ENCODE measurements at regions not wholly inside any gene's neighbourhood (a gene's known extent, or its start where the extent isn't known, plus 50 kb on each side); places are given as distances from the start of the nearest gene placed in this dataset.

DNA sequence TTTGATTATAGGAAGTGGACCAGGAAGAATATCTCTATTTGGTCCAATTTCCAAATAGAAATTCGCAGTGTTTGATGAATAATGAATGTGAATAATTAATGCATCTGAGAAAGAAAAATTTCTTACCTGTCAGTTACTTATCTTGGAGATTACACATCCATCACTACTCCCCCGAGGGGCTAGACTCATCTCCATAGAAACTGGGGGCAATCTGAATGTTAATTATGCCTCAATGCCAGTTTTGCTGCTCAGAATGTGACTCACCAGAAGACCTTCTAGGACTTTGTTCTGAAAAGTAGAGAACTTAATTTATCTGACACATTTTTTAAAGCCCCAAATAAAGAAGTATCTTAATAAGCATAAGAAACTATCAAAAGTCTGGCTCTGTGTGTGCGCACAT lies 233.4 kb upstream of the NR4A3 start:
- no peak for DNase-seq (ENCODE audit: low read depth, low spot score)

DNA sequence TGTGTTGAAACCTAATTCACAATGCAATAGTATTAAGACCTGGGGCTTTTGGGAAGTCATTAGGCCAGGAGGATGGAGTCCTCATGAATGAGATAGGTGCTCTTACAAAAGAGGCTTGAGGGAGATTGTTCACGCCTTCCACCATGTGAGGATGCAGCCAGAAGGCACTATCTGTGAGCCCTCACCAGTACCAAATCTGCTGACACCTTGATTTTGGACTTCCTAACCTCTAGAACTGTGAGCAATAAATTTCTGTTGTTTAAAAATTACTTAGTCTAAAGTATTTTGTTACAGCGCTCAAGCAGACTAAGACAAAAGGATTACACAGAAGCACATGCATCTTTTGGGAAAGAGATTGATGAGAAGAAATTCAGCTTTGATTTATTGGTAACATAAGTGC lies 232.9 kb upstream of the NR4A3 start:
- no peak for DNase-seq (ENCODE audit: low read depth, low spot score)

- no peak for DNase-seq (ENCODE audit: low read depth, low spot score)
Observed at GRCh38 chr9:99590410-99590809, 231.3 kb upstream of the NR4A3 start.

DNA sequence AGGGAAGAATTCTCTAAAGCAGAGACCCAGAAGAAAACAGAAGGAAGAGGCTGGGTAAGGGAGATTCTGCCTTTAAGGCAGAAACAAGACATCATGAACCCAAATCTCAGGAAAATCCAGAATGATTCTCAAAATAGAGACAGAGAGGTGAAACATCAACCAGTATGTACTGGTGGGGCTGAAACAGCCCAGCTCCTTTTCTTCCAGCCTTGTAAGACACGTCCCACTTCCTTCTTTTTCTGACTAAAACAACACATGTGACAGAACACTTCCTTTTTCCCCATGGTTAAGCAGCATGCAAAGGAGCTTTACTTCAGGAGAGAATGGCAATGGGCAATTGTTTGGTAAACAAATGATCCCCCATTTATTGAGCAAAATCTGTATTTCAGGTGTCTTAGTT lies 230.8 kb upstream of the NR4A3 start:
- DNase-seq (ENCODE audit: low read depth, low spot score) = no peak

- no peak for DNase-seq (ENCODE audit: low read depth, low spot score)
Observed at GRCh38 chr9:99591770-99592169, 229.9 kb upstream of the NR4A3 start.

DNA sequence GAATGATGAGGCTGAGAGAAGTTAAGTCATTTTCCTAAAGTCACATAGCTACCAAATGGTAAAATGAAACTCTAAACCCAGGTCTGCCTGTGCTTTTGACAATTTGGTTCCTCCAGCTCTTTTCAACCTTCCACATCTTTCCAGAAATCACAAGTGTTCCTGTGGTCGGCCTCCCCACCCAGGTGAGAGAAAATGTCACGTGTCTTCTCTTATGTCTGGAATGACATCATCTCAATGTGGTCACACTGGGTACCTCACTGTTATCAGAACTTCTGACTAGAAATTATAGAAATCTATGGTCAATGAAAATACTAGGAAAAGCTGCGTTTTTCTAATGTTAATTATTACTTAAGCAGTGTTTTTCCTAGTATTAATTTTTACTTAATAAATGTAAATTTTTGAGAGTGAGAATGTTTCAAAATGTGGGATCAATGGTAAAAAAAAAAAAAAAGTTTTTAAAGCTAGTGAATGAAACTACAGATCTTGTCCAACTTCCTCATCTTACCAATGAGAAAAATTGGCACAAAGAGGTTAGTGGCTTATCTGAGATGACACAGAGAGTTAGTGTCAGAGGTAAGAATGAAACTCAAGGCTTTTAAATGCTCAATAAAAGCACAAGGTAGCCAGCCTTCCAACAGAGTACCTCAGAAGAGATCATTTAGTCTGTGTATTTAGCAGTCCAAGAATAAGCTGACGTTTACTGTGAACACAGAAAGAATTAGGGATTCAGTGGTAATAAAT lies 228.7 kb upstream of the NR4A3 start:
- DNase-seq (ENCODE audit: low read depth, low spot score) = no peak

- no peak for DNase-seq (ENCODE audit: low read depth, low spot score)
Observed at GRCh38 chr9:99593610-99594009, 228.1 kb upstream of the NR4A3 start.

DNA sequence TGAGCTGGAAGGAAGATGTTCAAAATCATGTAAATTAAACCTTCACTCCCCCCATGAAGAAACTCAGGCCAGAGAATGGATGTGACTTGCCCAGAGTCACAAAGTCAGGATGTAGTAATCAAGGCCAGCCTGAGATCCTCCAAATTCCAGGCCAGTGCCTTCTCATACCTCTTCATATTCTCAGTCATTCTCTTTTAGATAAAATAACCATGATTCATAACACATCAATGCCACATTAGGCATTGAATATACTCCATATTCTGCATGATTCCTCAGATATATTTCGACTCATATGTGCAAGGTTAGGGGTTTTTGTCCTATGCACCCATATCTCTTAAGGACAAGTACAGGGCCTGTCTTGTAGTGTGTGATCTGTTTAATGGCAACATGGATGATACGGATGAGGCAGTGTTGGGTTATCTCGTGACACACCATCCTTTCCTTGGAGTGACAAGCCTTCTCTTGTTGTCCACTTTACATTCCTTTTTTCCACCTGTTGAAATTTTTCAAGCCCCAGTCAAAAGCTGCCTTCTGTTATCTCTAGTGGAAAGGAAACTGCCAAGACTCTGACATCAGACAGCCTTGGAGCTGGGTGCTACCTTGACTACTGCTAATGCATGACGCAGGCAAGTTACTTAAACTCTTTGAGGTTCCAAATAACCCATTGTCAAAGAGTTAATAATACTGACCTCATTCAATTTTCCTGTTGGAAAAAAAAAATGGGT lies 227.5 kb upstream of the NR4A3 start:
- DNase-seq (ENCODE audit: low read depth, low spot score) = no peak

- DNase-seq (ENCODE audit: low read depth, low spot score) = no peak
Observed at GRCh38 chr9:99595796-99596195, 225.9 kb upstream of the NR4A3 start.

DNA sequence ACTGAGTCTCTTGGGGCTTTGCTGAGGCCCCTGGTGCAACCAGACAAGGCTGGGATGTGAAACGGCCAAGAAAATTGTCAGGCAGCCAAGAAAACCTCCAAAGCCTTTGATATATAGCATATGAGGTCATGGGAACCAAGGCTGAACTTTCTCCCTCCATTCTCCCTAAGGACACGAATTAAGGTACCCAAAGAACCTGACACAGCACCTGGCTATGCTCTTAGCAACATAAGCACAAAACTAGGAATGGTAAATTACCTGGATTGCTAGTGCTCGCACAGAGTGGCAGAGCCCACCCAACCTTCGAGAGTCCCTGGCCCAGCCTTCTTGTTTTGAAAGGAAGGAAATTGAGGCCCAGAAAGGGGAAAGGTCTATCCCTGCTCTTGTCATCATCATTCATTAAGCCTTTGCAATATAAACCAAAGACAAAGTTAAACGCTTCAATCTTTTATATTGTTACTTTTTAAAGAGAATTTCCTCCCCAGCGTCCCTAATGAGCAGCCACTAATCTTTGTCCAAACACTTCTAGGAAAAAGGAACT lies 220.0 kb upstream of the NR4A3 start:
- no peak for DNase-seq (ENCODE audit: low read depth, low spot score)

- DNase-seq (ENCODE audit: low read depth, low spot score) = no peak
Observed at GRCh38 chr9:99602854-99603253, 218.8 kb upstream of the NR4A3 start.

DNA sequence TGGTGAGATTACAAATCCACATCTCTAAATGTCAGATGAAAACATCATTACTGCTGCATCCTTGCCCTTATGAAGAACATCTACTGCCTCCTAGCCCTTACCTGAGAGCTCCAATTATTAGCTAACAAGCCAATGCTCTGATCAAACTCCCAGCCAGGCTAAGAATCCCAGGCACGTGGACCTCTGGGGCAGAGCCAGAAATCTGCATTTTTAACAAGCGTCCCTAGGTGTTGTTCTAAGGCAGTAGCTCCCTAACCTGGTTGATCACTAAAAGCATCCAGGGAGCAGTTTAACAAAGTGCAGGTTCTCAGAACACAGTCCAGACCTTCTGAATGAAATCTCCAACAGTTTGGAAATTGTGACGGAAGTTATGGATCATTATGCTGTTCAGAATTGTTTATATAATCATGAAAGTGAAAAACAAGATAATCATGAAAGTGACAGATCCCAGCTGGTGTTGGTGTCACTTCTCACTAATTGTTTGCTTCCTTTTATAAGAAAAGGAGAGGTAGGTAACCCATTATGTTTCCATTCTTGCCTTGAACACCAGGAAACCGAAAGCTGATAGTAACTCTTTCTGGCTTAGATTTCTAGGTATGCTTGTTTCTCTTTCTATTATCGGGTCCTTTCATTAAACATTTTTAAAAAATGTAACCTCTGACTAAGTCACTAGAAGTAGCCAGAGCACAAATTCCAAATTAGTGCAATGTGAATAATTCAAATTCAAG lies 216.5 kb upstream of the NR4A3 start:
- peak; percentile 12 for DNase-seq (ENCODE audit: low read depth, low spot score)

DNA sequence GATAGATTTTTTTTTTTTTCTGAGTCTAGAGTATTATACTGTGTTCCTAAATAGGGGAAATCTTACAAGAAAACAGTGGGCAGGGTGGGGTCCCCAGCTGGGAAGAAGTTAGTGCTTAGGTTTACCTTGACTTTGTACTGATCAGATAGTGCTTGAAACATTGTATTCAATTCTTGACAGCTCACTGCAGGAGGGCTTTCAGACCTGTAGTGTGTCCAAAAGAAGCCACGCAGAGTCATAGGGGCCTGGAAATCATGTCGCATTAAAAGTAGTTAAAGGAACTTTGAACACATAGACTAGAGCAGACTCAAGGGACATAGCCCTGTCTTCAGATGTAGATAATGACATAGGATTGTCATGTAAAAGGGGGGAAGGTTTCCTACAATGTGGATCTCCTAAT lies 215.4 kb upstream of the NR4A3 start:
- no peak for DNase-seq (ENCODE audit: low read depth, low spot score)

- no peak for DNase-seq (ENCODE audit: low read depth, low spot score)
Observed at GRCh38 chr9:99606957-99607356, 214.7 kb upstream of the NR4A3 start.

- no peak for DNase-seq (ENCODE audit: low read depth, low spot score)
Observed at GRCh38 chr9:99607842-99608448, 213.7 kb upstream of the NR4A3 start.

GRCh38 chr9:99614341-99614740 lies 207.3 kb upstream of the NR4A3 start:
- DNase-seq (ENCODE audit: low read depth, low spot score) = no peak

DNA sequence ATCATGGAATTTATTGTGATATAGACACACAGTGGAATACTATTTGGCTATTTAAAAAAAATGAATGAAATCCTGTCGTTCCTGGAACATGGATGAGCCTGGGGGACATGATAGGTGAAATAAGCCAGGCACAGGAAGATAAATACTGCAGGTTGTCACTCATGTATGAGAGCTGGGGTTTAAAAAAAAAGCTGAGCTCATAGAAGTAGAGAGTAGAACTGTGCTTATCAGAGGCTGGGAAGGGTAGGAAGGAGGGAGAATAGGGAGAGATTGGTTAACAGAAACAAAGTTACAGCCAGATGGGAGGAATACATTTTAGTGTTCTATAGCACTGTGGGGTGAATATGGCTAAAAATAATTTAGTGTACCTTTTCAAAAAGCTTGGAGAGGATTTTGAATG lies 200.6 kb upstream of the NR4A3 start:
- no peak for DNase-seq (ENCODE audit: low read depth, low spot score)

DNA sequence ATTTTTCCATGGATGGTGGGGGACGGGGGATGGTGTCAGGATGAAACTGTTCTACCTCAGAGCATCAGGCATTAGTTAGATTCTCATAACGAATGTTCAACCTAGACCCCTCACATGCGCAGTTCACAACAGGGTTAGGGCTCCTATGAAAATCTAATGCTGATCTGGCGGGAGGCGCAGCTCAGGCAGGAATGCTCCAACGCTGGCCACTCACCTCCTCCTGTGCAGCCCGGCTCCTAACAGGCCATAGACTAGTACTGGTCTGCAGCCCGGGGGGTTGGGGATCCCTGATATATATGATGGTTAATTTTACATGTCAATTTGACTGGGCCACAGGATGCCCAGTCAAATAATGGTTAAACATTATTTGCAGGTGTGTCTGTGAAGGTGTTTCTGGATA lies 199.0 kb upstream of the NR4A3 start:
- DNase-seq (ENCODE audit: low read depth, low spot score) = no peak

DNA sequence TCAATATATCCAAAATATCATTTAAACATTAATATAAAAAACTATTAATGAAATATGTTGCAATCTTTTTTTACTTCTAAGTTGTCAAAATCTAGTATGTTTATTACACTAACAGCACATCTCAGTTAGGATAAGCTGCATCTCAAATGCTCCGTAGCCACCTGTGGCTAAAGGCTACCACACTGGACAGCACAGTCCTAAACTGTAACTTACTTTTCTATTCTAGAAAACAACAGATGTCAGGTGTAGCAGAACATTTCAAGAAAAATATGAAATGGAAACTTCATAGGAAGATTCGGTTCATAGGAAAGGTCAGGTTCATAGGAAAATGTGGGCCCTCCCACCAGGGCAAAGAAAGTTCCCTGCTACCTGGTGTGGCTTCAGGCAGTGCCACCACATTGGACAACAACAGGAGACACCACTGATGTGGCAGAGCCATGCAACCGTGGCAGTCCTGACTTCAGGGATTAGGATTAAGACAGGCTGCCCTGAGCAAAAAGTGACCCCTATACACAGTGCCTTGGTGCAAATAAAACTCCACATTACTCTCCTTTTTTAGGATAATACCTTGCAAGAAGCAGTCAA lies 197.8 kb upstream of the NR4A3 start:
- no peak for DNase-seq (ENCODE audit: low read depth, low spot score)

DNA sequence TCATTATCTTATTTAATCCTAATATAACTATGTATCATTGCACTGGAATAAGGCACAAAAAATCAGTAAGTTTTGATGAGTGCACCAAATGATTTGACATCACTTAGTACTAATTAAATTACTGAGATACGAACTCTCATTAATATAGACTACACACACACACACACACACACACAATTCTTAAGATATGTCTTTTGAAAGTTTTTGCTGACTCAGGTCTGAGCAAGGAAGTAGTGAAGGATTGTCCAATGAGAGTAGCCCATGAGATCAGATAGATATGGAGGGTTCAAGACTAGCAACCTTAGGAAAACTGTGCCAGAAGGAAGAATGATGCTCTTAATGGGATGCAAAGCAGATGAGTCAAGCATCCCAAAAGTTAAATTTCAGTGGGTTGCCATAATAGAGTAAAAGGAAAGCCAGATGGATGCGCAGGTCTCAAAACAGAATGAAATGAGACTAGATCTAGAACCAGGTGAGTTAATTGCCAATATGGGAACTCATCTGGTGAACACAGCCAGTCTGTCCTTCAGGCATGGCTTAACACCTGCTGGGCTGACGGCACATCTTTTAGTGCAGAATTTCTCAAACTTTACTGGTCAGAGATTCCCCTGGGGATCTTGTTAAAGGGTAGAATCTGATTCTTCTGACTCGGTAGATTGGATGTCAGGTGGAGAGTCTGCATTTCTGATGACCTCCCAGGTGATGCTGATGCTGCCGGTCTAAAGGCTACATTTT lies 197.0 kb upstream of the NR4A3 start:
- DNase-seq (ENCODE audit: low read depth, low spot score) = no peak

- DNase-seq (ENCODE audit: low read depth, low spot score) = no peak
Observed at GRCh38 chr9:99626426-99626825, 195.3 kb upstream of the NR4A3 start.

Data from iPS DF 19.7 (cell line).